ENCODE measurements at regions not wholly inside any gene's neighbourhood (a gene's known extent, or its start where the extent isn't known, plus 50 kb on each side); places are given as distances from the start of the nearest gene placed in this dataset.

DNA sequence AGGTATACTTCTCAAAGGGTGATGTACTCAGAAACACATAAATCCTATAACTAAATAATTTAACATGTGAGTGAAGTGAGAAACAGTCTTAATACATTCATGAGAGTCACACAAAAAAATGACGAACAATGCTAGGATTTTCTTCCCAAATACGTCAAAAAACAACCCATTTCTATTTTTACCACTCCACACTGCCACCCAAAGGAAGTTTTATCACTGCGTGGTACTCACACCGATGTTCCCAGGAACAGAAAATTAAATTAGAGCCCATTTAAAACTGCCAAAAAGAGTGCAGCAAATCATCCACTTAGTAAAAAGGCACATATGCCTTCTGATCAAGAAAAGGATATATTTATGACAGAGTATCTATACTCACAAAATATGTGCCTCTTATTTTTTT lies 710.9 kb upstream of the FAT3 start:
- TF ChIP-seq POLR2AphosphoS5 (IDR thresholded peaks at IDR 0.05; ENCODE audit: insufficient read depth, low read depth, low read length) (no peak), POLR2A (IDR thresholded peaks at IDR 0.05; ENCODE audit: low read depth, low read length) (no peak)
- TF ChIP-seq, protein P1, sequence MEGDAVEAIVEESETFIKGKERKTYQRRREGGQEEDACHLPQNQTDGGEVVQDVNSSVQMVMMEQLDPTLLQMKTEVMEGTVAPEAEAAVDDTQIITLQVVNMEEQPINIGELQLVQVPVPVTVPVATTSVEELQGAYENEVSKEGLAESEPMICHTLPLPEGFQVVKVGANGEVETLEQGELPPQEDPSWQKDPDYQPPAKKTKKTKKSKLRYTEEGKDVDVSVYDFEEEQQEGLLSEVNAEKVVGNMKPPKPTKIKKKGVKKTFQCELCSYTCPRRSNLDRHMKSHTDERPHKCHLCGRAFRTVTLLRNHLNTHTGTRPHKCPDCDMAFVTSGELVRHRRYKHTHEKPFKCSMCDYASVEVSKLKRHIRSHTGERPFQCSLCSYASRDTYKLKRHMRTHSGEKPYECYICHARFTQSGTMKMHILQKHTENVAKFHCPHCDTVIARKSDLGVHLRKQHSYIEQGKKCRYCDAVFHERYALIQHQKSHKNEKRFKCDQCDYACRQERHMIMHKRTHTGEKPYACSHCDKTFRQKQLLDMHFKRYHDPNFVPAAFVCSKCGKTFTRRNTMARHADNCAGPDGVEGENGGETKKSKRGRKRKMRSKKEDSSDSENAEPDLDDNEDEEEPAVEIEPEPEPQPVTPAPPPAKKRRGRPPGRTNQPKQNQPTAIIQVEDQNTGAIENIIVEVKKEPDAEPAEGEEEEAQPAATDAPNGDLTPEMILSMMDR (IDR thresholded peaks at IDR 0.05; ENCODE audit: extremely low read depth in 1 of 2, insufficient read depth in 1 of 2, low read depth in 1 of 2, low read length in 2 of 2) = no peak

All from endothelial cell of umbilical vein (primary cell).